HG03460 (cell line): ENCODE measurements at regions not wholly inside any gene's neighbourhood (a gene's known extent, or its start where the extent isn't known, plus 50 kb on each side); places are given as distances from the start of the nearest gene placed in this dataset.

Experiments used
- ATAC-seq: cut with Tn5 transposase; IDR thresholded peaks from one replicate; pipeline ENCODE4 v1.9.1; 2021; ENCODE audit not compliant: unreplicated experiment

DNA sequence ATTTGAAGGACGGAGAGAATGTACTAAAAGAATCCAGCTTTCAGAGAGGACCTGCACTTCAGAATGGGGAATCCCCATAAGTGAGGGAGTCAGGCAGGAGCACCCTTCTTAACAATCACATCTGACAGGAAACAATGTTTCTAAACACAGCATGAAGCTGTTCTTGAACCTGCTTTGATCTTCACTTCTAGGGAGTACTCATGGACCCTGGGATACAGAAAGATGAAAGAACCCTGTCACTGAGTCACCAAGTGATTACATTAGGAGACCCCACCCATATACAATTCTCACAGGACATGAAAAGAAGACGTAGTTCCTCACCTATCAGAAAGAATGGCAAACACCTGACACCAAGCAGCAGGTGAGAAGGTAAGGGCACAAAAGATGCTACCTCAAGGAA is 296.9 kb upstream of the ZC3H12C start:
- ATAC-seq, result no peak

DNA sequence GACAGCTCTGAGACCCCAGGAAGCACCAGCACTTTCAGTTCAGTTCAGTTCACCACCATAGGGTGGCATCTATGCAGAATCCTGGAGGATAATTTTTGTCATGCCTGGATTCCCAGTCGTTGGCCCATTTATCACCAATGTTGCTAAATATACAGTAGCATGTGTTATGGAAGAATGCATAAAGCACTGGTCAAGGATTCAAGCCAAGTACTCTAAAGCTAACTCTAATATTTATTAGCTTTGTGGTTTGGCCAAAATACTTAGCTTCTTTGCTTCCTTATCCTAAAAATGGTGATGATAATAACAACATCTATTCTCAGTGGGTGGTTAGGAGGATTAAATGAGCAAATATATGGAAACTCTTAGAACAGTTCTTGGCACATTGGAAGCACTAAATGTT is 294.7 kb upstream of the ZC3H12C start:
- no peak for ATAC-seq

GRCh38 chr11:109799604-109800003 is 293.6 kb upstream of the ZC3H12C start:
- no peak for ATAC-seq

DNA sequence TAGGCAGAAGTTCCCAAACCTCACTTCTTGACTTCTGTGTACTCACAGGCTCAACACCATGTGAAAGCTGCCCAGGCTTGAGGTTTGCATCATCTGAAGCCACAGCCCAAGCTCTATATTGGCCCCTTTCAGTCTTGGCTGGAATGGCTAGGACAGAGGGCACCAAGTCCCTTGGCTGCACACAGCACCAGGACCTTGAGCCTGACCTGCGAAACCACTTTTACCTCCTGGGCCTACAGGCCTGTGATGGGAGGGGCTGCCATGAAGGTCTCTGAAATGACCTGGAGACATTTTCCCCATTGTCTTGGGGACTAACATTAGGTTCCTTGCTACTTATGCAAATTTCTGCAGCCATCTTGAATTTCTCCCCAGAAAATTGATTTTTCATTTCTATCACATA is 288.3 kb upstream of the ZC3H12C start:
- ATAC-seq, result no peak

GRCh38 chr11:109806205-109806604 is 287.0 kb upstream of the ZC3H12C start:
- ATAC-seq, result no peak

- no peak for ATAC-seq
These were observed 284.6 kb upstream of the ZC3H12C start for GRCh38 chr11:109808569-109808968.

DNA sequence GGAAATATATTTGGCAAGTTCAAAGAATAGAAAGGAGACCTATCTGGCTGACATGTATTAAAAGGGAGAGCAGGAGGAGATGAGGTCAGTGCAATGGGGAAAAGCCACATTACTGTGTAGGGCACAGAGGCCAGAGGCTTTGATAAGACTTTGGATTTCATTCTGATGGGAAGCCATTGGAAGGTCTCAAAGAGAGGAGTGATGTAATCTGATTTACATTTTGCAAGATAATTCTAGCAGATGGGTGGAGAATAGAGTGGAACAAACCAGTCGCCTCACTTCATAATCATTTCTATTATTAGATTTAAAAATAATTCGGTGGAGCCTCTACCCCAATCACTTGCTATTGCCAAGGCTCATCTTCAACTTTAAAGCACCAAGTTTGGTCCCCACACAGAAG is 278.4 kb upstream of the ZC3H12C start:
- ATAC-seq, result no peak

DNA sequence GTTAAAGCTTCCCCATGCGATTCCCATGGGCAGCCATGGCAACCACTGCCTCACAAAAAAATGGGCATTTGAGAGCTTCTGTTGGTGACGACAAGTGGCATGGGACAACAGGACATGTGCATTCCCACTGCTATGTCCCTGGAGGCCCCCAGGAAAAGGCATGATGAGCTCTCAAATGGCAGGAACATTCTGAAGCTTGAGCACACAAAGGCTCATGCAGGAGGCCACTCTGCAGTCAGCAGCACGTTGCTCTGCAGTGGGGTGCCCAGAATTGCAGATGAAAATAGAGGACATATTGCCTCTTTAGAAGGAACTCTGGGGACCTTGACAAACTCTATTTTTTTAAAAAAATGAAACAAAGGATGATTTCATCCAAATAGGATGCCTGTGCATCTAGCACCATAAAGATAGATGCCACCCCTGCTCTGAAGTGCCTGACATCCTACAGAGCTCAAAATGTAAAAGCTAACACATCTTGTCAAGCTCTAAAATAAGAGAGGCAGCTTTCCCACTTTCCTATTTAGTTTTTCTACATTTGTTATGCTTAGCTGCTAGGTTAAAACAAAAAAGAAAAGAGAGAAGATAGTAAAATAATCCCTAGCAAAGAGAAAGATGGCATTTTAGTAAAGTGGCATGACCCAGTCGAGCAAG is 277.6 kb upstream of the ZC3H12C start:
- ATAC-seq, result no peak

DNA sequence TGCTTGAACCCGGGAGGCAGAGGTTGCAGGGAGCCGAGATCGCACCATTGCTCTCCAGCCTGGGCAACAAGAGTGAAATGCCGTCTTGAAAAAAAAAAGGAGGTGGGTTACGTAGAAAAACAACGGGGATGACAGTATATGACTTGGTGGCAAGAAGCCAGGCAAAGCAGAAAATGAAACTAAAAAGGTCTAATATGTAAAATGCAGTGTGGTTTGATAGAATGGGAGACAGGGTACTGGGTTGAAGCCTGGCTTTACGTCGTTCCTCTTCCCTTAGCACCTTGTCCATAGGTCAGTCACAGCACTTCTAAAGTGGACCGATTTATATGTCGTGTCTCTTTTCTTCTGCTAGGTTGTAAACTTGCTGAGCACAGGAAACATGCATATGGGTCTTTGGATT is 274.9 kb upstream of the ZC3H12C start:
- ATAC-seq, result no peak

GRCh38 chr11:109819410-109819809 is 273.8 kb upstream of the ZC3H12C start:
- ATAC-seq, result no peak

DNA sequence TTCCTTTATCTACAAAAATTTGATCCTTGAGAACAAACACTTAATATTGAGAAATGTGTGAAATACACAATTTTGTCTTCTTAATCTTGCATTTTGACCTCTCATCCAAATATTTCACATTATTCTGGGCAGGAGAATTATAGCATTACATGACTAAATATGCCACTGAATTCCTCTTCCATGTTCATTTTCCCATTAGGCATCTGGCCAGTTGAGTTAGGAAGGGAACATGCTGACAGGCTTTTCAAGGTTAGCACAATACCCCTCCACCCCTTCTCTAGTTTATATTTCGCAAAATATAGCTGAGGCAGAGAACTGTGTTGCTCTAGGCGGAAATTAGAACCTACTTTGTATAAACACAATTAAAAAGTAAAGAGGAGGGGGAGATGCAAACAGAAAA is 271.7 kb upstream of the ZC3H12C start:
- no peak for ATAC-seq

DNA sequence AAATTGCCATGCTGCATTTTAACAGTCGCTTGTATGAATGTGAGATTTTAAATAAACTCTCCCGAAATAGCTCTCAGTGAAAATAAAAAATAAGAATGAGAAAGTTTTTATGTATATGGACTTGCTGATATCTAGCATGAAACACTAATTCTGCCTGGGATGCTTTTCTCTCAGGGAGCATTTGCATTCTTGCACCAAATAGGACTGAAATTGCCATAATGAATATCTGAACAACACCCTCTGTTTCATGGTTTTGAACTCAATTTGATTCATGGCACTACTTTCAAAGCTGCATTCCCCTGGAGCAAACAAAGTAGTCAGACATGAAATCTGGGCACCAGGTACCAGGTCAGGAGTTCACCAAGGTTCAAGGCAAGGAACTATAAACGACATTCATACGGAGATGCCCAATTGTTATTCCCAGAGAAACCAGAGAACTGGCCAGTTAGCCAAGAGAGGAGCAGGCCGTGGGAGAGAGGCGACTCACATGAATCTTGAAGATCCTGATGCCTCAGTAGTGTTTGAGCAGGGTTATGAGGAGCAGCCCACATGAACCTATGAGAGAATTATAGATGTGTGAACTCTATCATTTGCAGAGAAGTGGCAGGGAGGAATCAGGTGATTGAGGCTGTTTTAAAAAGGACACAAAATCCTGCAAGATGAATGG is 270.6 kb upstream of the ZC3H12C start:
- no peak for ATAC-seq

- ATAC-seq, result no peak
These were observed 264.8 kb upstream of the ZC3H12C start for GRCh38 chr11:109828387-109828786.

DNA sequence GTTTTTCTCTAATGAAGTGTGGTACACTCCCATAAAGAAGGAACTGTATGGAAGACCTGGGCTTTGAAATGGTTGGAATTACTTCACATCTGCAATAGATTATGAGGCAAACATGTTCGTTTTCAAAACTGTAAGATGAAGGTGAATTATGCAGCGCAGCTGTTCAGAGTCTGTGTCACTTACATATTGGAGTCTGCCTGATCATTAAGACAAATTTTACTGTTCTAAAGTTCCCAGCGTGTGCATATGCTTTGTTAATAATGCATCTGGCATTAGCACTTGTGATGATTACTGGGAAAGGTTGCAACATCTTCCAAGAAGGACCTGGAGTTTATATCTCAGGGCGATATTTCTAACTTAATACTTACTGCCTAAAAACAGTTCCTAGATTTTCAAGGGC is 255.2 kb upstream of the ZC3H12C start:
- no peak for ATAC-seq

DNA sequence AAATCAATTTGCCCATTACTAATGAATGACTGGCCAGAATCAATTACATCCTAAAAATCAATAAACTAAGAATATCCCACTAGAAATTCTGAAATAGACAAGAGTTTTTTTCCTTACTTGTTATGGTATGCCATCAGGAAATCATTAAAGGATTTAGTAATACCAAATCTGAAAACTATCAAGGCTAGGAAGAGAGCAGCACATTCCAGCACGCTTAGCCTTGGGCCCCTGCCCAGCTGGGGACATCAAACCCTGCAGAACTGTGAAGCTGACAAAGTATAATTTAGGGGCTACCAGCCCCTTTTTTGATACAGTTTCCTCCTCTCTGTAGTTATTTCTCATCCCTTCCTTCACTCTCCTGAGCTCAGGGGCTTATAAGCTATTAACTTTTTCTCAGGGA is 247.8 kb upstream of the ZC3H12C start:
- no peak for ATAC-seq

- ATAC-seq, result no peak
These were observed 245.6 kb upstream of the ZC3H12C start for GRCh38 chr11:109847621-109848020.

DNA sequence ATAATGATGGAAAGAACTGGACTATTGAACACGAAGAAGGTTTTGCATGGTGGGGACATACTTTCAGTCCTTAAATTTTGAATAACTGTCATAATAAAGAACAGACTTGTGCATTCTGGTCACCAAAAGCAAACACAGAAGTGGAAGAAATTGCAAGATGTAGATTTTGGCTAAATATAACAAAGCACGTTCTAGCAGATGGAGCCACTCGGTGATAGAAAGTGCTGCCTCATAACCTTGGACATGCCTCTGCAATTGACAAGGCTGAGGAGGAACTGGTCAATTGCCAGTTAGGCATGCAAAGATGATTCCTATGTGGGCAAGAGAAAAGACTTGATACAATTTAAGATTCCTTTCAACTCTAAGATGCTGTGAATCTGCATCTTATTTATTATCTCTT is 244.1 kb upstream of the ZC3H12C start:
- no peak for ATAC-seq

DNA sequence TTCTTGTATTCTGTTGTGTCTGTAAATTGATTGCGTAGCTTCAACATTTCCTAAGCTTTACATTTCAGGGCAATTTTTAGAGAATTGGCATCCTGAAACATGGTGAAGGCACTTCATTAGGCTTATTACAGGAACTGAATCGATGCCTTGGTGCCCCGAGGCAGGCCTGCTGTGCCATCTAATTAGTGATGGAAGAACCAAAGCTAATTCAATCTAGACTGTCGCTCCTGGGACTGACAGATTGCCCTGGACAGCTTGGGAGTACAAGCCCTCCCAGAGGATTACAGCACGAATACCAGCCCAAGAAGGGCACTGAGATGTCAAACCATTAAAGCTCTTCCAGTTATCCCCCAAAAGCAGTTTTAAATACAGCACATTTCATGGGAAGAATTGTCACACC is 243.2 kb upstream of the ZC3H12C start:
- no peak for ATAC-seq

DNA sequence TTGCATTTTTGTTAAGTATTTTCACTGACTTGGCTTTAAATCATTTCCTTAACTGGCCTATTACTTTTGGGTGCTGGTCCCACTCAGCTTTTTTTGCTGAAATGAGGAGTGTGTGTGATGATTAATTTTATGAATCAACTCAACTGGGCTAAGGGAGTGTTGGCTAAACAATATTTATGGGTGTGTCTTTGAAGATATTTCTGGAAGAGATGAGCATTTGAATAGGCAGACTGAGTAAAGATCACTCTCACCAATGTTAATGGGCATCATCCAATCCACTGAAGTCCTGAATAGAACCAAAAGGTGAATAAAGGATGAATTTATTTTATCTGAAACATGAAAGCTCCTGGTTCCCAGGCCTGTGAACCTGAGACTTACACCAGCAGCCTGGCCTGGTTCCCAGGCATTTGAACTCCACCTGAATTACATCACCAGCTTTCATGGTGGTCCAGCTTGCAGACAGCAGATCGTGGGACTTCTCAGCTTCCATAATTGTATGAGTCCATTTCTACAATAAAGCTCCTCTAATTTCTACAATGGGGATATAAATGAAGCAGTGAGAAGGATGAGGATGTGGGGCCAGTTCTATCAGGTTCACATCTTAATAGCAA is 241.3 kb upstream of the ZC3H12C start:
- no peak for ATAC-seq

GRCh38 chr11:109853156-109853776 is 239.9 kb upstream of the ZC3H12C start:
- peak; percentile 79 for ATAC-seq

- ATAC-seq, result no peak
These were observed 238.5 kb upstream of the ZC3H12C start for GRCh38 chr11:109854731-109855130.

GRCh38 chr11:109856928-109857327 is 236.3 kb upstream of the ZC3H12C start:
- ATAC-seq, result no peak
